Sciatic nerve (tissue), 2 donors: ENCODE measurements at regions not wholly inside any gene's neighbourhood (a gene's known extent, or its start where the extent isn't known, plus 50 kb on each side); places are given as distances from the start of the nearest gene placed in this dataset.

Source experiments
- ATAC-seq: fragments of 200-7000 bp; cut with Tn5 transposase; one replicate; pipeline ENCODE4 v1.9.1; 2020; ENCODE audit warnings: mild to moderate bottlenecking, moderate library complexity
- DNase-seq: peaks from one replicate; pipeline ENCODE4 v3.0.0-alpha.2; 2020; ENCODE audit warnings: low spot score
- intact Hi-C: fragments of 100-400 bp; cut with DNase I; formaldehyde crosslinking; loops from one replicate; pipeline ENCODE4 v1.14.2; 2022
- donor health status: DM: no; HTN: no; CAD: no.
- donor health status: DM: no; HTN: no; CAD: no.

- DNase-seq (no peak), ATAC-seq (no peak)
- intact Hi-C loops, result no loop called here
Observed at GRCh38 chr2:176619504-176619903, 350.3 kb downstream of the MTX2 start.

- DNase-seq, result no peak
- intact Hi-C loops, result no loop called here
- no peak for ATAC-seq
Observed at GRCh38 chr2:176621350-176621749, 352.1 kb downstream of the MTX2 start.

- no peak for ATAC-seq
- no peak for DNase-seq
- intact Hi-C loops, result no loop called here
Observed at GRCh38 chr2:176622792-176623191, 353.6 kb downstream of the MTX2 start.

- intact Hi-C loops, result no loop called here
- DNase-seq, result no peak
- no peak for ATAC-seq
Observed at GRCh38 chr2:176626796-176627195, 357.6 kb downstream of the MTX2 start.

GRCh38 chr2:176628438-176628837 lies 359.2 kb downstream of the MTX2 start:
- ATAC-seq (no peak), DNase-seq (no peak)
- intact Hi-C loops, result no loop called here

- intact Hi-C loops, result no loop called here
- DNase-seq, result no peak
- no peak for ATAC-seq
Observed at GRCh38 chr2:176633754-176634153, 364.5 kb downstream of the MTX2 start.

GRCh38 chr2:176636401-176636800 lies 367.2 kb downstream of the MTX2 start:
- no peak for ATAC-seq
- DNase-seq, result no peak
- intact Hi-C loops, result loop anchor here (5.0 kb wide), 1 partner anchor 509 kb away; the partner anchor contains the start of gene HOXD8

- intact Hi-C loops, result loop anchor here (5.0 kb wide), 1 partner anchor 510 kb away; the partner anchor contains the start of gene HOXD8
- DNase-seq, result no peak
- no peak for ATAC-seq
Observed at GRCh38 chr2:176637142-176637485, 367.9 kb downstream of the MTX2 start.

- peak; percentile 76 for DNase-seq
Observed at GRCh38 chr2:176637486-176638166, 368.4 kb downstream of the MTX2 start.

GRCh38 chr2:176638167-176639015 lies 369.1 kb downstream of the MTX2 start:
- DNase-seq (peak; percentile 85), ATAC-seq (peak; percentile 83)
- intact Hi-C loops, result loop anchor here (5.0 kb wide), 1 partner anchor 511 kb away; the partner anchor contains the start of gene HOXD8

More at GRCh38 chr2:176637486-176638166, 368.4 kb downstream of the MTX2 start:
- peak; percentile 64 for ATAC-seq
- intact Hi-C loops, result loop anchor here (5.0 kb wide), 1 partner anchor 510 kb away; the partner anchor contains the start of gene HOXD8

- intact Hi-C loops, result loop anchor here (5.0 kb wide), 1 partner anchor 512 kb away; the partner anchor contains the start of gene HOXD8
- DNase-seq (no peak), ATAC-seq (no peak)
Observed at GRCh38 chr2:176639016-176639343, 369.7 kb downstream of the MTX2 start.

GRCh38 chr2:176639671-176640070 lies 370.4 kb downstream of the MTX2 start:
- ATAC-seq (no peak), DNase-seq (no peak)
- intact Hi-C loops, result loop anchor here (5.0 kb wide), 1 partner anchor 512 kb away; the partner anchor contains the start of gene HOXD8

GRCh38 chr2:176641436-176641835 lies 372.2 kb downstream of the MTX2 start:
- ATAC-seq, result no peak
- intact Hi-C loops, result no loop called here

GRCh38 chr2:176642074-176642473 lies 372.8 kb downstream of the MTX2 start:
- ATAC-seq (no peak), DNase-seq (no peak)
- intact Hi-C loops, result no loop called here

More at GRCh38 chr2:176641436-176641835, 372.2 kb downstream of the MTX2 start:
- DNase-seq, result no peak

- ATAC-seq, result no peak
- intact Hi-C loops, result no loop called here
- no peak for DNase-seq
Observed at GRCh38 chr2:176643646-176644045, 374.4 kb downstream of the MTX2 start.

GRCh38 chr2:176645494-176645893 lies 376.3 kb downstream of the MTX2 start:
- no peak for ATAC-seq
- DNase-seq, result no peak
- intact Hi-C loops, result no loop called here

GRCh38 chr2:176646033-176646615 lies 376.9 kb downstream of the MTX2 start:
- DNase-seq, result no peak
- no peak for ATAC-seq
- intact Hi-C loops, result no loop called here

- ATAC-seq, result no peak
- intact Hi-C loops, result no loop called here
- no peak for DNase-seq
Observed at GRCh38 chr2:176647325-176648165, 378.3 kb downstream of the MTX2 start.
